ENCODE measurements at regions not wholly inside any gene's neighbourhood (a gene's known extent, or its start where the extent isn't known, plus 50 kb on each side); places are given as distances from the start of the nearest gene placed in this dataset.
"Not testable (repeated sequence)": the region's sequence is repeated elsewhere in the genome, so short reads cannot be mapped to it uniquely, and the experiment has no call there.

DNA sequence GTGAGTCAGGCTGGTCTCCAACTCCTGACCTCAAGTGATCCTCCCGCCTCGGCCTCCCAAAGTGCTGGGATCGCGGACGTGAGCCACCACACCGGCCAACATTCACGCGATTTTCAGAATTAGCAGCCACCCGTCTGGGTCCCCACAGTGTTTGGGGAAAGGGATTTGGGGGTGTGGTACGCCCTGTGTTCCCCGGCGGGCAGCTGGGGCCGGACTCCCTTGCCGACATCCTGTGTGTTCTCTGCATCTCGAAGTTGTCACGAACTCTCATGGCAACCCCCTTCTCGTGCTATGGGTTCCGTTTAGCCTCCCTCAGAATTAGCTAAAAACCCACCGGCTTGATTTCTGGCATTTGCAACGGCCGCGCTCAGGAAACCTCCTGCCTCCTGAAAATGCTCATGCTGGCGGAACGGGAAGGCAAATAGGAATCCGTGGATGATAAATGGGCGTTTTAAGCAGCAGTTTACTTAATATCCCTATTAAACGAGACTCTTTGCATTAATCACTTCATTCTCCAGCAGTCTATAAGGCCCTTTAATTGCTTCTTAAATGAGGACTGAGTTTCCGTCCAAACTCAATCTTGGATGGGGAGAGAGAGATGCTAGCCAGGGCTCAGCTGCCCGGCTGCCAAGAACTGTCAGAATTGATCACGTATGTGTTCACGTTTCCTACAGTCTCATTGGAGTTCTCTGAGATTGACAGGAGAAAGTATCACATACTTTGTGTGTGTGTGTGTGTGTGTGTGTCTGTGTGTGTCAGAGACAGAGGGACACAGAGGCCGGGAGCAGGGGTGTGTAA, 78.9 kb upstream of the PPP2R3B start:
- Histone ChIP-seq H3K4me3 (no peak overlapping the region), H3K4me1 (no peaks in the 10 kb centered on the region), H3K27ac (no peak overlapping the region), H3K9me3 (no peaks in the 10 kb centered on the region), H3K36me3 (no peaks in the 10 kb centered on the region), H3K27me3 (no peaks in the 10 kb centered on the region)
- WGBS, result 87% methylated on average over 32 of the region's 32 CpGs
- TF ChIP-seq, protein P1, sequence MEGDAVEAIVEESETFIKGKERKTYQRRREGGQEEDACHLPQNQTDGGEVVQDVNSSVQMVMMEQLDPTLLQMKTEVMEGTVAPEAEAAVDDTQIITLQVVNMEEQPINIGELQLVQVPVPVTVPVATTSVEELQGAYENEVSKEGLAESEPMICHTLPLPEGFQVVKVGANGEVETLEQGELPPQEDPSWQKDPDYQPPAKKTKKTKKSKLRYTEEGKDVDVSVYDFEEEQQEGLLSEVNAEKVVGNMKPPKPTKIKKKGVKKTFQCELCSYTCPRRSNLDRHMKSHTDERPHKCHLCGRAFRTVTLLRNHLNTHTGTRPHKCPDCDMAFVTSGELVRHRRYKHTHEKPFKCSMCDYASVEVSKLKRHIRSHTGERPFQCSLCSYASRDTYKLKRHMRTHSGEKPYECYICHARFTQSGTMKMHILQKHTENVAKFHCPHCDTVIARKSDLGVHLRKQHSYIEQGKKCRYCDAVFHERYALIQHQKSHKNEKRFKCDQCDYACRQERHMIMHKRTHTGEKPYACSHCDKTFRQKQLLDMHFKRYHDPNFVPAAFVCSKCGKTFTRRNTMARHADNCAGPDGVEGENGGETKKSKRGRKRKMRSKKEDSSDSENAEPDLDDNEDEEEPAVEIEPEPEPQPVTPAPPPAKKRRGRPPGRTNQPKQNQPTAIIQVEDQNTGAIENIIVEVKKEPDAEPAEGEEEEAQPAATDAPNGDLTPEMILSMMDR (IDR thresholded peaks at IDR 0.05), result no peak
- TF ChIP-seq POLR2A (IDR thresholded peaks at IDR 0.05) (no peak), EP300 (IDR thresholded peaks at IDR 0.05) (no peak), POLR2AphosphoS5 (IDR thresholded peaks at IDR 0.05) (no peak)
- DNase-seq (ENCODE audit: low spot score in 2 of 2), result no peak

DNA sequence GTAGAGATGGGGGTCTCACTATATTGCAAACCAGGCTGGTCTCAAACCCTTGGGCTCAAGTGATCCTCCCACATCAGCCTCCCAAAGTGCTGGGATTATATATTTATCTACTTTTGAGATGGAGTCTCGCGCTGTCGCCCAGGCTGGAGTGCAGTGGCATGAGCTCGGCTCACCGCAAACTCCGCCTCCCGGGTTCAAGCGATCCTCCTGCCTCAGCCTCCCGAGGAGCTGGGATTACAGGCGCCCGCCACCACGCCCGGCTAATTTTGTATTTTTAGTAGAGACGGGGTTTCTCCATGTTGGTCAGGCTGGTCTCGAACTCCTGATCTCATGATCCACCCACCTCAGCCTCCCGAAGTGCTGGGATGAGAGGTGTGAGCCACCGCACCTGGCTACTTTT, 80.1 kb upstream of the PPP2R3B start:
- H3K36me3 ChIP-seq; DNase-seq (ENCODE audit: low spot score in 2 of 2); H3K4me1 ChIP-seq; H3K9me3 ChIP-seq; H3K27me3 ChIP-seq; H3K4me3 ChIP-seq; H3K27ac ChIP-seq: not testable (repeated sequence)
- 88% methylated on average over 17 of the region's 17 CpGs for WGBS

DNA sequence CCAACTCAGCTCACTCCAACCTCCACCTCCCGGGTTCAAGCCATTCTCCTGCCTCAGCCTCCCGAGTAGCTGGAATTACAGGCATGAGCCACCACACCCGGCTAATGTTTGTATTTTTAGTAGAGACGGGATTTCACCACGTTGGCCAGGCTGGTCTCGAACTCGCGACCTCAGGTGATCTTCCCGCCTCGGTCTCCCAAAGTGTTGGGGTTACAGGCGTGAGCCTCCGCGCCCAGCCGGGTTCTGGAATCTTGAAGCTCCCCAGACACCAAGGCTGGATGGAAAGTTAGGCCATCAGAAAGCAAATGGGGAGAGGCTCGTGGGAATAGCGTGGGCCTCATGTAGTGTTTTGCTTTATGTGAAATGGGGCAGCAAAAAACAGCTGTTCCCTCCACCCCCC, 81.0 kb upstream of the PPP2R3B start:
- not testable (repeated sequence) for H3K36me3 ChIP-seq
- WGBS, result 83% methylated on average over 16 of the region's 16 CpGs

DNA sequence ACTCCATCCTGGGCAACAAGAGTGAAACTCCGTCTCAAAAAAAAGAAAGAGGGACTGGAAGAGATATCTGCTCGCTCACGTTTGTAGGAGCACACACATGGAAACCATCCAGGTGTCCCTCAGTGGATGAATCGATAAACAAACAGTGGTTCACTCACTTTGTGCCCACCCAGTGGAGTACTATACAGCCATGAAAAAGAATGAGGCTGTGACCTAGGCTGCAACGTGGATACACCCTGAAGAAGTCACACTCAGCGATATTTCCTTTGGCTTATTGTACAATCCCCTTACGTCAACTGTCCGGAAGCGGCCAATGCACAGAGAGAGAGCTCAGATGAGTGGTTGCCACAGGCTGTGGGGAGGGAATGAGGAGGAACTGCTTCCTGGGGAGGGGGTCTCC, 82.3 kb upstream of the PPP2R3B start:
- no peaks in the 10 kb centered on the region for H3K27me3 ChIP-seq

More for the DNA sequence above, 81.0 kb upstream of the PPP2R3B start:
- H3K27me3 ChIP-seq; H3K4me1 ChIP-seq; H3K4me3 ChIP-seq; H3K9me3 ChIP-seq; DNase-seq (ENCODE audit: low spot score in 2 of 2); H3K27ac ChIP-seq: not testable (repeated sequence)

DNA sequence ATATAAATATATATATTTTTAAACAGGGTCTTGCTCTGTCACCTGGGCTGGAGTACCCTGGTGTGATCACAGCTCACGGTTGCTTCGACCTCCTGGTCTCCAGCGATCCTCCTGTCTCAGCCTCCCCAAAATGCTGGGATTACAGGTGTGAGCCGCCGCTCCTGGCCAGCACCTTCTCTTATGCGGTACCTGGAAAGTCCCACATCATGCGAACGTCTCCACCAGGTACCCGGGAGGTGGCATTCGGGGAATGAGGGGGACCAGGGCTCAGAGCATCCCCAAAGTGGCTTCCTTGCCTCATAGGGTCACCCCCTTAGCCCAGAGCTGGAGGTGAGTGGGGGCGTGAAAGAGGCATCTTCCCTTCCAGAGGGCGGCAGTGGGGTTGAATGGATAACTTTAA, 84.0 kb upstream of the PPP2R3B start:
- no peaks in the 10 kb centered on the region for H3K27me3 ChIP-seq
- no peak overlapping the region for H3K27ac ChIP-seq
- WGBS, result 92% methylated on average over 12 of the region's 12 CpGs
- no peaks in the 10 kb centered on the region for H3K36me3 ChIP-seq
- no peaks in the 10 kb centered on the region for H3K4me1 ChIP-seq
- H3K4me3 ChIP-seq, result no peak overlapping the region
- H3K9me3 ChIP-seq, result peaks cover 7% of the 10 kb centered on the region
- DNase-seq (ENCODE audit: low spot score in 2 of 2), result no peak
- TF ChIP-seq, protein P1 (IDR thresholded peaks at IDR 0.05), result no peak
- no peak for TF ChIP-seq EP300 (IDR thresholded peaks at IDR 0.05)
- TF ChIP-seq POLR2A (IDR thresholded peaks at IDR 0.05), result no peak
- TF ChIP-seq POLR2AphosphoS5 (IDR thresholded peaks at IDR 0.05), result no peak

More for the DNA sequence above, 82.3 kb upstream of the PPP2R3B start:
- WGBS, result 86% methylated on average over 9 of the region's 9 CpGs
- Histone ChIP-seq H3K4me3 (no peak overlapping the region), H3K27ac (no peak overlapping the region), H3K36me3 (no peaks in the 10 kb centered on the region), H3K9me3 (peaks cover 7% of the 10 kb centered on the region), H3K4me1 (no peaks in the 10 kb centered on the region)
- DNase-seq (ENCODE audit: low spot score in 2 of 2), result no peak
- TF ChIP-seq POLR2AphosphoS5 (IDR thresholded peaks at IDR 0.05), result no peak
- TF ChIP-seq, protein P1 (IDR thresholded peaks at IDR 0.05), result no peak
- no peak for TF ChIP-seq EP300 (IDR thresholded peaks at IDR 0.05)
- no peak for TF ChIP-seq POLR2A (IDR thresholded peaks at IDR 0.05)

DNA sequence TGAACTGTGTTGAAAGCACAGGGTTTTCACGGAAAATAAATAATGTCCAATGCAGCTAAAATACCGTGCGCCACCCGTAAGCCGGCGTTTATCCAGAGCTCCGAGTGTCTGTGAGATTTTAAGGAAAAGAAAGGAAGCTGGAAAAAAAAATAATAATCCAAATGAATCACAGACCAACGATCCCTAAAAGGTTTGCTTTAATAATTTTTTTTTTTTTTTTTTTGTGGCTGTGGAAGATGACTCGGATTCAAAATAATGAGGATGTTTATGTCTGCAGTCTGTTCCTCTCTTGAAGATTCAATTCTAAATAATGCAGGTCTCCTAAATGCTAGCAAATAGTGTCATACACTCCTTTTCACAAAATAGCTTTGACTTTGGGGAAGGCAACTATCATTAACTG, 84.6 kb upstream of the PPP2R3B start:
- TF ChIP-seq POLR2AphosphoS5 (IDR thresholded peaks at IDR 0.05) (no peak), EP300 (IDR thresholded peaks at IDR 0.05) (no peak), POLR2A (IDR thresholded peaks at IDR 0.05) (no peak)
- TF ChIP-seq, protein P1 (IDR thresholded peaks at IDR 0.05), result no peak
- Histone ChIP-seq H3K4me3 (no peak overlapping the region), H3K4me1 (no peaks in the 10 kb centered on the region), H3K36me3 (no peaks in the 10 kb centered on the region), H3K9me3 (peaks cover 7% of the 10 kb centered on the region), H3K27me3 (no peaks in the 10 kb centered on the region), H3K27ac (no peak overlapping the region)
- 57% methylated on average over 9 of the region's 9 CpGs for WGBS
- DNase-seq (ENCODE audit: low spot score in 2 of 2), result peak in 1 of 2 donors; percentile 28

DNA sequence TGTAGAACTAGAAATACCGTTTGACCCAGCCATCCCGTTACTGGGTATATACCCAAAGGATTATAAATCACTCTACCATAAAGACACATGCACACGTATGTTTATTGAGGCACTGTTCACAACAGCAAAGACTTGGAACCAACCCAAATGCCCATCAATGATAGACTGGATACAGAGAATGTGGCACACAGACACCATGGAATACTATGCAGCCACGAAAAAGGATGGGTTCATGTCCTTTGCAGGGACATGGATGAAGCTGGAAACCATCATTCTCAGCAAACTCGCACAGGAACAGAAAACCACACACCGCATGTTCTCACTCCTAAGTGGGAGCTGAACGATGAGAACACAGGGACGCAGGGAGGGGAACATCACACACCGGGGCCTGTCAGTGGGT, 85.6 kb upstream of the PPP2R3B start:
- not testable (repeated sequence) for H3K4me3 ChIP-seq
- 74% methylated on average over 9 of the region's 9 CpGs for WGBS

More for the DNA sequence above, 85.6 kb upstream of the PPP2R3B start:
- not testable (repeated sequence) for H3K36me3 ChIP-seq, H3K27ac ChIP-seq, H3K27me3 ChIP-seq, H3K9me3 ChIP-seq, H3K4me1 ChIP-seq
- peak in 1 of 2 donors; percentile 41 for DNase-seq (ENCODE audit: low spot score in 2 of 2)
